GM12878 (cell line): ENCODE measurements at regions not wholly inside any gene's neighbourhood (a gene's known extent, or its start where the extent isn't known, plus 50 kb on each side); places are given as distances from the start of the nearest gene placed in this dataset.

Source experiments
- ATAC-seq: fragments of 200-7000 bp; cut with Tn5 transposase; 3 replicates; pipeline ENCODE4 v1.9.1; 2020; ENCODE audit warnings: mild to moderate bottlenecking, moderate library complexity
- BruUV-seq: library from RNA; stranded (reverse); fragments of 400-500 nt; replicated peaks from 2 replicates; lab custom pipeline; 2021; lab: Mats Ljungman, UMichigan
- CTCF ChIA-PET: fragments of 300-600 bp; sonication (Branson Sonifier 250); formaldehyde crosslinking; extraction: SDS; loops from one replicate; lab custom pipeline; 2021; ENCODE audit warnings: inconsistent platforms; lab: Yijun Ruan, JAX
- POLR2A ChIA-PET: fragments of 350-600 bp; formaldehyde crosslinking; extraction: SDS; loops from one replicate; lab custom pipeline; 2021; ENCODE audit warnings: inconsistent platforms; lab: Charles Lee
- RAD21 ChIA-PET: fragments of 300-600 bp; sonication (Branson Sonifier 250); formaldehyde crosslinking; loops from one replicate; lab custom pipeline; 2023; ENCODE audit warnings: antibody characterized with exemption; ENCODE audit not compliant: unreplicated experiment; lab: Charles Lee
- SMC1A ChIA-PET: fragments of 300-600 bp; sonication (Branson Sonifier 250); formaldehyde crosslinking; loops from one replicate; lab custom pipeline; 2023; ENCODE audit not compliant: unreplicated experiment, uncharacterized antibody; lab: Charles Lee
- DNase-seq: peaks from one replicate; pipeline ENCODE4 v3.0.0-alpha.2; 2011; ENCODE audit warnings: low read depth, low spot score
- FAIRE-seq: peaks from 3 replicates; lab custom pipeline; 2011; peaks lifted over from hg19 to GRCh38; lab: Jason Lieb, UNC
- H2AFZ ChIP-seq: 2 replicates; pipeline ENCODE4 v1.6.0; 2011; ENCODE audit warnings: low read depth, low read length, control low read depth; ENCODE audit not compliant: control insufficient read depth
- H3K27ac ChIP-seq: 2 replicates; pipeline ENCODE4 v1.5.1; 2011; ENCODE audit warnings: control low read depth; ENCODE audit not compliant: control insufficient read depth, insufficient read depth
- H3K27me3 ChIP-seq, 2 experiments: replicated peaks in 1 of 2; 2 replicates each; pipeline versions ENCODE4 v1.6.0 to v1.6.1; 2011; ENCODE audit warnings: low read length in 1 of 2; ENCODE audit not compliant: control insufficient read depth in 2 of 2, insufficient read depth in 2 of 2
- H3K36me3 ChIP-seq, 2 experiments: 2 replicates each; pipeline ENCODE4 v1.5.1; 2011; ENCODE audit warnings: low read length in 1 of 2; ENCODE audit not compliant: control insufficient read depth in 2 of 2, insufficient read depth in 2 of 2
- H3K4me1 ChIP-seq: 2 replicates; pipeline ENCODE4 v1.6.1; 2011; ENCODE audit warnings: mild to moderate bottlenecking, low read length, moderate library complexity, mixed read lengths; ENCODE audit not compliant: control insufficient read depth, insufficient read depth
- H3K4me2 ChIP-seq: 2 replicates; pipeline ENCODE4 v1.6.0; 2011; ENCODE audit warnings: control low read depth; ENCODE audit not compliant: control insufficient read depth, insufficient read depth
- H3K4me3 ChIP-seq: fragments of 200-600 bp; sonication (generic); 2 replicates; pipeline ENCODE4 v1.5.1; 2016
- H3K79me2 ChIP-seq: 2 replicates; pipeline ENCODE4 v1.6.0; 2011; ENCODE audit warnings: low read length; ENCODE audit not compliant: control insufficient read depth, insufficient read depth
- H3K9ac ChIP-seq: 2 replicates; pipeline ENCODE4 v1.8.0; 2011; ENCODE audit warnings: low read length, control low read depth, mixed read lengths; ENCODE audit not compliant: control insufficient read depth, insufficient read depth
- H3K9me3 ChIP-seq: replicated peaks from 3 replicates; pipeline ENCODE4 v1.5.1; 2011; ENCODE audit warnings: mild to moderate bottlenecking, low read length; ENCODE audit not compliant: control insufficient read depth, insufficient read depth
- H4K20me1 ChIP-seq: 2 replicates; pipeline ENCODE4 v1.6.0; 2011; ENCODE audit not compliant: control insufficient read depth, insufficient read depth
- BCL11A ChIP-seq: IDR thresholded peaks from 2 replicates; pipeline ENCODE4 v1.6.1; 2011; ENCODE audit warnings: low read depth, low read length
- CEBPB ChIP-seq, 2 experiments: fragments of 150-350 bp in 1 of 2; IDR thresholded peaks; 2 replicates each; pipeline ENCODE4 v1.6.1; 2012 to 2014; ENCODE audit warnings: low read depth in 2 of 2, low read length in 2 of 2, borderline replicate concordance in 1 of 2, inconsistent platforms in 1 of 2
- ELK1 ChIP-seq: IDR thresholded peaks from 2 replicates; pipeline ENCODE4 v1.6.1; 2012; ENCODE audit warnings: low read depth, low read length, improper control_type of control experiment
- FOXK2 ChIP-seq: fragments of 450-650 bp; IDR thresholded peaks from 2 replicates; pipeline ENCODE4 v1.6.1; 2017; ENCODE audit warnings: mild to moderate bottlenecking, moderate library complexity
- KDM1A ChIP-seq: fragments of 200-600 bp; sonication (generic); IDR thresholded peaks from 2 replicates; pipeline ENCODE4 v1.6.1; 2016; ENCODE audit warnings: borderline replicate concordance
- MYB ChIP-seq: fragments of 150-350 bp; IDR thresholded peaks from 2 replicates; pipeline ENCODE4 v1.6.1; 2014; ENCODE audit warnings: mild to moderate bottlenecking, low read depth, low read length, borderline replicate concordance
- POLR2AphosphoS5 ChIP-seq: IDR thresholded peaks from 2 replicates; pipeline ENCODE4 v1.6.1; 2011; ENCODE audit warnings: mild to moderate bottlenecking, low read length, inconsistent platforms
- RAD51 ChIP-seq: fragments of 450-650 bp; IDR thresholded peaks from 2 replicates; pipeline ENCODE4 v1.6.1; 2016; ENCODE audit warnings: moderate library complexity, mild to moderate bottlenecking, inconsistent platforms
- RELA ChIP-seq: fragments of 450-650 bp; IDR thresholded peaks from 2 replicates; pipeline ENCODE4 v1.8.0; 2014; ENCODE audit warnings: borderline replicate concordance; ENCODE audit not compliant: partially characterized antibody
- SMARCA5 ChIP-seq: fragments of 450-650 bp; IDR thresholded peaks from 2 replicates; pipeline ENCODE4 v1.6.1; 2017; ENCODE audit warnings: mild to moderate bottlenecking
- SREBF2 ChIP-seq: IDR thresholded peaks from 2 replicates; pipeline ENCODE4 v1.6.1; 2012; ENCODE audit warnings: mild to moderate bottlenecking, low read length
- TCF3 ChIP-seq: IDR thresholded peaks from 2 replicates; pipeline ENCODE4 v1.6.1; 2012; ENCODE audit warnings: low read depth, mild to moderate bottlenecking, low read length, borderline replicate concordance; ENCODE audit not compliant: insufficient read depth
- WRNIP1 ChIP-seq: IDR thresholded peaks from 2 replicates; pipeline ENCODE4 v1.6.1; 2011; ENCODE audit warnings: low read depth, low read length, improper control_type of control experiment, borderline replicate concordance
- ZNF384 ChIP-seq: IDR thresholded peaks from 2 replicates; pipeline ENCODE4 v1.6.1; 2012; ENCODE audit warnings: low read depth, mild to moderate bottlenecking, low read length, improper control_type of control experiment, borderline replicate concordance
- WGBS: methylation state at CpG from one replicate; pipeline ENCODE4 v1.1.6; 2016; ENCODE audit warnings: low lambda C conversion rate; ENCODE audit not compliant: insufficient replicate concordance, insufficient coverage; ENCODE audit errors: missing lambda C conversion rate; 5-methylcytosine and 5-hydroxymethylcytosine counted together
- in situ Hi-C: fragments of 300-500 bp; cut with MboI; formaldehyde crosslinking; loops from 9 replicates; pipeline ENCODE4 v1.14.3; 2018; ENCODE audit warnings: mixed read lengths
- intact Hi-C: fragments of 100-400 bp; cut with micrococcal nuclease; formaldehyde crosslinking; loops from one replicate; pipeline ENCODE4 v1.14.2; 2022; ENCODE audit not compliant: unreplicated experiment
- TF ChIP-seq, protein P1 (sequence below): fragments of 450-650 bp; IDR thresholded peaks from 2 replicates; pipeline ENCODE4 v1.6.1; 2017; ENCODE audit warnings: mild to moderate bottlenecking, low read depth, inconsistent platforms; ENCODE audit not compliant: poor library complexity, severe bottlenecking
- TF ChIP-seq, protein P2 (sequence below): fragments of 450-650 bp; IDR thresholded peaks from 2 replicates; pipeline ENCODE4 v1.6.1; 2017; ENCODE audit warnings: mild to moderate bottlenecking, moderate library complexity
- TF ChIP-seq, protein P3 (sequence below): fragments of 450-650 bp; IDR thresholded peaks from 2 replicates; pipeline ENCODE4 v1.6.1; 2014; ENCODE audit warnings: mild to moderate bottlenecking

- no peak for TF ChIP-seq ELK1
- TF ChIP-seq RAD51 = no peak
- TF ChIP-seq SREBF2 = no peak
- TF ChIP-seq, protein P1, sequence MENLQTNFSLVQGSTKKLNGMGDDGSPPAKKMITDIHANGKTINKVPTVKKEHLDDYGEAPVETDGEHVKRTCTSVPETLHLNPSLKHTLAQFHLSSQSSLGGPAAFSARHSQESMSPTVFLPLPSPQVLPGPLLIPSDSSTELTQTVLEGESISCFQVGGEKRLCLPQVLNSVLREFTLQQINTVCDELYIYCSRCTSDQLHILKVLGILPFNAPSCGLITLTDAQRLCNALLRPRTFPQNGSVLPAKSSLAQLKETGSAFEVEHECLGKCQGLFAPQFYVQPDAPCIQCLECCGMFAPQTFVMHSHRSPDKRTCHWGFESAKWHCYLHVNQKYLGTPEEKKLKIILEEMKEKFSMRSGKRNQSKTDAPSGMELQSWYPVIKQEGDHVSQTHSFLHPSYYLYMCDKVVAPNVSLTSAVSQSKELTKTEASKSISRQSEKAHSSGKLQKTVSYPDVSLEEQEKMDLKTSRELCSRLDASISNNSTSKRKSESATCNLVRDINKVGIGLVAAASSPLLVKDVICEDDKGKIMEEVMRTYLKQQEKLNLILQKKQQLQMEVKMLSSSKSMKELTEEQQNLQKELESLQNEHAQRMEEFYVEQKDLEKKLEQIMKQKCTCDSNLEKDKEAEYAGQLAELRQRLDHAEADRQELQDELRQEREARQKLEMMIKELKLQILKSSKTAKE = no peak
- TF ChIP-seq FOXK2 = no peak
- no peak for TF ChIP-seq MYB
Observed at GRCh38 chr13:34756572-34756971, 185.5 kb upstream of the NBEA start (continued).

DNA sequence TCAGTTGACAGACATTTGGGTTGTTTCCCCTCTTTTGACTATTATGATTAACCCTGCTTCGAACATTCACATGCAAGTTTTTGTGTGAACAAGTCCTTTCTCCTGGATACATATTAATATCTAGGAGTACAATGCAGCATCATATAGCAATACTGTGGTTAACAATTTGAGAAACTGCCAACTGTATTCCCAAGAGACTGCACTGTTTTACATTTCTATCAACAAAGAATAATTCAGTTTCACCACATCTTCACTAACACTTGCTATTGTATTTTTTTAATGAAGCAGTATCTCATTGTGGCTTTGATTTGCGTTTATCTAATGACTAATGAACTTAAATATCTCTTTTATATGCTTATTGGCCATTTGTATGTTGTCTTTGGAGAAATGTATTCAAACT is 184.6 kb upstream of the NBEA start:
- no peaks in the 10 kb centered on the region for H3K79me2 ChIP-seq
- SMC1A ChIA-PET = no interaction called here
- RAD21 ChIA-PET = no interaction called here
- no peak overlapping the region for H3K9ac ChIP-seq
- no peak for FAIRE-seq
- no peak for DNase-seq
- H3K4me3 ChIP-seq = no peak overlapping the region
- CTCF ChIA-PET = no interaction called here
- H4K20me1 ChIP-seq = no peaks in the 10 kb centered on the region
- ATAC-seq = no peak
- H3K4me2 ChIP-seq = no peak overlapping the region
- H3K9me3 ChIP-seq = no peaks in the 10 kb centered on the region
- intact Hi-C loops (no loop called here), in situ Hi-C loops (no loop called here)
- 17% methylated on average over 2 of the region's 2 CpGs for WGBS
- no peaks in the 10 kb centered on the region for H3K4me1 ChIP-seq
- no peak overlapping the region for H3K27ac ChIP-seq
- POLR2A ChIA-PET = no interaction called here
- no TSS peak for BruUV-seq
- H2AFZ ChIP-seq = no peak overlapping the region
- no peaks in the 10 kb centered on the region for H3K36me3 ChIP-seq
- H3K27me3 ChIP-seq = no peaks in the 10 kb centered on the region
- TF ChIP-seq, protein P2, sequence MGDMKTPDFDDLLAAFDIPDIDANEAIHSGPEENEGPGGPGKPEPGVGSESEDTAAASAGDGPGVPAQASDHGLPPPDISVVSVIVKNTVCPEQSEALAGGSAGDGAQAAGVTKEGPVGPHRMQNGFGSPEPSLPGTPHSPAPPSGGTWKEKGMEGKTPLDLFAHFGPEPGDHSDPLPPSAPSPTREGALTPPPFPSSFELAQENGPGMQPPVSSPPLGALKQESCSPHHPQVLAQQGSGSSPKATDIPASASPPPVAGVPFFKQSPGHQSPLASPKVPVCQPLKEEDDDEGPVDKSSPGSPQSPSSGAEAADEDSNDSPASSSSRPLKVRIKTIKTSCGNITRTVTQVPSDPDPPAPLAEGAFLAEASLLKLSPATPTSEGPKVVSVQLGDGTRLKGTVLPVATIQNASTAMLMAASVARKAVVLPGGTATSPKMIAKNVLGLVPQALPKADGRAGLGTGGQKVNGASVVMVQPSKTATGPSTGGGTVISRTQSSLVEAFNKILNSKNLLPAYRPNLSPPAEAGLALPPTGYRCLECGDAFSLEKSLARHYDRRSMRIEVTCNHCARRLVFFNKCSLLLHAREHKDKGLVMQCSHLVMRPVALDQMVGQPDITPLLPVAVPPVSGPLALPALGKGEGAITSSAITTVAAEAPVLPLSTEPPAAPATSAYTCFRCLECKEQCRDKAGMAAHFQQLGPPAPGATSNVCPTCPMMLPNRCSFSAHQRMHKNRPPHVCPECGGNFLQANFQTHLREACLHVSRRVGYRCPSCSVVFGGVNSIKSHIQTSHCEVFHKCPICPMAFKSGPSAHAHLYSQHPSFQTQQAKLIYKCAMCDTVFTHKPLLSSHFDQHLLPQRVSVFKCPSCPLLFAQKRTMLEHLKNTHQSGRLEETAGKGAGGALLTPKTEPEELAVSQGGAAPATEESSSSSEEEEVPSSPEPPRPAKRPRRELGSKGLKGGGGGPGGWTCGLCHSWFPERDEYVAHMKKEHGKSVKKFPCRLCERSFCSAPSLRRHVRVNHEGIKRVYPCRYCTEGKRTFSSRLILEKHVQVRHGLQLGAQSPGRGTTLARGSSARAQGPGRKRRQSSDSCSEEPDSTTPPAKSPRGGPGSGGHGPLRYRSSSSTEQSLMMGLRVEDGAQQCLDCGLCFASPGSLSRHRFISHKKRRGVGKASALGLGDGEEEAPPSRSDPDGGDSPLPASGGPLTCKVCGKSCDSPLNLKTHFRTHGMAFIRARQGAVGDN = no peak
- no peak for TF ChIP-seq SMARCA5
- TF ChIP-seq RELA = no peak
- TF ChIP-seq POLR2AphosphoS5 = no peak
- no peak for TF ChIP-seq FOXK2
- no peak for TF ChIP-seq BCL11A
- TF ChIP-seq CEBPB (IDR thresholded peaks at IDR 0.05; ENCODE audit: borderline replicate concordance in 1 of 2, low read depth in 2 of 2, low read length in 2 of 2) = no peak
- no peak for TF ChIP-seq KDM1A
- no peak for TF ChIP-seq ZNF384
- TF ChIP-seq WRNIP1 = no peak
- TF ChIP-seq, protein P3, sequence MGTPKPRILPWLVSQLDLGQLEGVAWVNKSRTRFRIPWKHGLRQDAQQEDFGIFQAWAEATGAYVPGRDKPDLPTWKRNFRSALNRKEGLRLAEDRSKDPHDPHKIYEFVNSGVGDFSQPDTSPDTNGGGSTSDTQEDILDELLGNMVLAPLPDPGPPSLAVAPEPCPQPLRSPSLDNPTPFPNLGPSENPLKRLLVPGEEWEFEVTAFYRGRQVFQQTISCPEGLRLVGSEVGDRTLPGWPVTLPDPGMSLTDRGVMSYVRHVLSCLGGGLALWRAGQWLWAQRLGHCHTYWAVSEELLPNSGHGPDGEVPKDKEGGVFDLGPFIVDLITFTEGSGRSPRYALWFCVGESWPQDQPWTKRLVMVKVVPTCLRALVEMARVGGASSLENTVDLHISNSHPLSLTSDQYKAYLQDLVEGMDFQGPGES = no peak
- no peak for TF ChIP-seq TCF3
